Stimulated activated effector memory CD8-positive, alpha-beta T cell treated with anti-CD3 and anti-CD28 coated beads, Interleukin-12 subunit alpha, Interleukin-12 subunit beta, amount 100 ng/mL, for 72 hours (primary cell): ENCODE measurements at regions not wholly inside any gene's neighbourhood (a gene's known extent, or its start where the extent isn't known, plus 50 kb on each side); places are given as distances from the start of the nearest gene placed in this dataset.

Source experiments
- ATAC-seq: fragments of 150-1000 bp; cut with Tn5 transposase; 2 replicates; pipeline ENCODE4 v1.10.0; 2021
- DNase-seq, 2 donors: peaks; one replicate each; pipeline ENCODE4 v3.0.0; 2021 to 2022; ENCODE audit warnings: low spot score in 2 of 2
- H3K27ac Mint-ChIP-seq: one replicate; pipeline ENCODE4 v1.8.0; 2022; ENCODE audit warnings: mild to moderate bottlenecking, mixed read lengths
- H3K36me3 Mint-ChIP-seq: one replicate; pipeline ENCODE4 v1.8.0; 2022; ENCODE audit warnings: mild to moderate bottlenecking, mixed read lengths
- H3K4me1 Mint-ChIP-seq: one replicate; pipeline ENCODE4 v1.8.0; 2022; ENCODE audit warnings: mixed read lengths
- H3K4me3 Mint-ChIP-seq: one replicate; pipeline ENCODE4 v1.8.0; 2022; ENCODE audit warnings: mild to moderate bottlenecking, mixed read lengths
- H3K9me3 Mint-ChIP-seq: one replicate; pipeline ENCODE4 v1.8.0; 2022; ENCODE audit warnings: mixed read lengths

GRCh38 chr10:65342245-65342644 lies 1583.6 kb upstream of the LRRTM3 start:
- no peaks in the 10 kb centered on the region for H3K36me3 Mint-ChIP-seq
- H3K4me1 Mint-ChIP-seq: no peaks in the 10 kb centered on the region
- H3K4me3 Mint-ChIP-seq: no peak overlapping the region
- H3K27ac Mint-ChIP-seq: no peak overlapping the region
- DNase-seq: no peak
- peaks cover 3% of the 10 kb centered on the region for H3K9me3 Mint-ChIP-seq
- ATAC-seq: no peak

- Mint-ChIP-seq H3K27ac (no peak overlapping the region), H3K4me3 (no peak overlapping the region), H3K36me3 (no peaks in the 10 kb centered on the region), H3K9me3 (peaks cover 3% of the 10 kb centered on the region), H3K4me1 (no peaks in the 10 kb centered on the region)
- ATAC-seq: no peak
- DNase-seq: no peak
These were observed 1579.4 kb upstream of the LRRTM3 start for GRCh38 chr10:65346466-65346865.

- Mint-ChIP-seq H3K9me3 (peaks cover 7% of the 10 kb centered on the region), H3K27ac (no peak overlapping the region), H3K4me3 (no peak overlapping the region)
These were observed 1577.2 kb upstream of the LRRTM3 start for GRCh38 chr10:65348637-65349036.

DNA sequence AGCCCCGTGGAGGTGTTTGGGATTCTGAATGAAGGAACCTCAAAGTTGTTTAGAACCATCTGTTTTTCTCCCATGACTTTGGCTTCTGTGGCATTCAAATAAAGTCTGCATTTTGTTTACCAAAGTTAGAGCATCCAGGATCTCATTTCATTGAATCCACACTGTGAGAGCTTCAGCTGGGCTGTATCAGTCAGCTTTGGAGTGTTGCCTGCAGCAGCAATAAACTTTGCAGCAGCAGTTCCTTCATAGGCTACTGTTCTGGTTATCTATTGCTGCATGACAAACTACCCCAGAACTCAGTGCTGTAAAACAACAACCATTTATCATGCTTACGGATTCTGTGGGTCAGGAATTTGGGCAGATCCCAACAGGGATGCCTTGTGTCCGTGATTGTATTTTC lies 1575.2 kb upstream of the LRRTM3 start:
- Mint-ChIP-seq H3K4me1 (no peaks in the 10 kb centered on the region), H3K27ac (no peak overlapping the region), H3K9me3 (peaks cover 7% of the 10 kb centered on the region), H3K36me3 (no peaks in the 10 kb centered on the region), H3K4me3 (no peak overlapping the region)
- ATAC-seq: no peak
- no peak for DNase-seq

More at GRCh38 chr10:65348637-65349036, 1577.2 kb upstream of the LRRTM3 start:
- Mint-ChIP-seq H3K4me1 (no peaks in the 10 kb centered on the region), H3K36me3 (no peaks in the 10 kb centered on the region)
- no peak for ATAC-seq
- DNase-seq: no peak

DNA sequence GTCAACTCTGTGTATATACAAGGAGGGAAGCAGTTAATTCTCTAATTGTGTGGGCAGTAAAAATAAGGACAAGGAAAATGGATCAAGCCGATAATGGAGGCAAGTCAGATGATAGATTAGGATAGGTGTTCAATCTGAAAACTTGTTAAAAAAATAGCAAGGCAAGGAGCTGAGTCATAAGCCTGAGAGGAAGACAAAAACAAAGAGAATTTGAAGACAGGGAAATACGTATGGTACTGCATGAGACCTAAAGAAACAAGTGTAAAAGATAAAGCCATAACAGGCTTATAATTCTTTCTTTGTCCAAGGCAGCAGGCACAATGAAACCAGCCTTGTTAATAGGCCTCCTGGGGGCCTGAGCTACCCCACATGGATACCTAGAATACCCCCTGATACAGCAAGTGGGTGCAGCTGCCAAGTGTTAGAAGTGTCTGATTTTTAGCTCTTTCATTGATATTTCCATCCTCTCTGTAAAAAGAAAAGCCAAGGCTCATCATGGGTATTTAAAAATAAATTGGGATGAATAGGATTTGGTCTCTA lies 1570.6 kb upstream of the LRRTM3 start:
- Mint-ChIP-seq H3K9me3 (peaks cover 19% of the 10 kb centered on the region), H3K4me1 (no peaks in the 10 kb centered on the region), H3K4me3 (no peak overlapping the region), H3K27ac (no peak overlapping the region), H3K36me3 (no peaks in the 10 kb centered on the region)
- DNase-seq (no peak), ATAC-seq (no peak)

- no peak for DNase-seq
- peaks cover 29% of the 10 kb centered on the region for H3K9me3 Mint-ChIP-seq
- no peak for ATAC-seq
- no peak overlapping the region for H3K4me3 Mint-ChIP-seq
- no peaks in the 10 kb centered on the region for H3K36me3 Mint-ChIP-seq
- H3K4me1 Mint-ChIP-seq: no peaks in the 10 kb centered on the region
- H3K27ac Mint-ChIP-seq: no peak overlapping the region
These were observed 1567.3 kb upstream of the LRRTM3 start for GRCh38 chr10:65358565-65358964.

DNA sequence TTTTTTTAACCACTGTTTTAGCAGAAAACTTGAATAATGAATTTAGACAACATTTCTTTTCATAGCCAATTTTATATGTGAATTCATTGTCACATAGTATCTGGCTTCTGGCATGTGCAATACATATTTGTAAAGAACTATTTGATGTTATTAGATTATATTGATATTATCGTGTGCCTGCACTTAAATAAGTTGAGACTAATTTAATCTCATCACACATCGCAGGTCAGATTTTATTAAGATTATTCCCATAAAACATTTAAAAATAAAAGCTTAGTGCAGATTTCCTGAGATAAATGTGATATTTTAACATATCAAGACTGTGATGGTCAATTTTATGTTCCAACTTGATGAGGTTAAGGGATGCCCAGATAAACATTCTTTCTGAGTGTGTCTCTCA lies 1565.3 kb upstream of the LRRTM3 start:
- no peak for DNase-seq
- no peak overlapping the region for H3K4me3 Mint-ChIP-seq
- no peaks in the 10 kb centered on the region for H3K36me3 Mint-ChIP-seq
- H3K4me1 Mint-ChIP-seq: no peaks in the 10 kb centered on the region
- no peak for ATAC-seq
- no peak overlapping the region for H3K27ac Mint-ChIP-seq
- peaks cover 35% of the 10 kb centered on the region for H3K9me3 Mint-ChIP-seq

DNA sequence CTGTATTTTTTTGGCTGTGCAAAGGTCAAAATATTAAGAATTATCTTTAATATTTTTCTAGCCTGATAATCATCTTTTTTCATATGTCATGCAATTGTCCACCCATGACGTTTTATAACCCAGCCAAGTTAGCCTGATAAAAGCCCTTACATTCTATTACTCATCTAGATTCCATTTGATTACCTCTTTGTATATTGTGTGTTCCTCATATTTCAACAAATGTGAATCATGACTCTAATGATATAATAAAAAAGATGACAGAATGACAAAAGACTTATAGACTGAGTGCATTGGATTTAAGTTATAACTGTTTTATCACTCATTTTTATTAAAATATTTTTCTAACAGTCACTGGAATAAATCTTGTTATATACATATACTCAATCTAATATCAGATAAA lies 1560.0 kb upstream of the LRRTM3 start:
- H3K9me3 Mint-ChIP-seq: peaks cover 21% of the 10 kb centered on the region
- no peaks in the 10 kb centered on the region for H3K36me3 Mint-ChIP-seq
- no peak overlapping the region for H3K4me3 Mint-ChIP-seq
- no peak for ATAC-seq
- no peak overlapping the region for H3K27ac Mint-ChIP-seq
- no peaks in the 10 kb centered on the region for H3K4me1 Mint-ChIP-seq
- no peak for DNase-seq

- DNase-seq (no peak), ATAC-seq (no peak)
- H3K9me3 Mint-ChIP-seq: peaks cover 13% of the 10 kb centered on the region
- no peak overlapping the region for H3K4me3 Mint-ChIP-seq
- no peaks in the 10 kb centered on the region for H3K4me1 Mint-ChIP-seq
- H3K36me3 Mint-ChIP-seq: no peaks in the 10 kb centered on the region
- H3K27ac Mint-ChIP-seq: no peak overlapping the region
These were observed 1558.1 kb upstream of the LRRTM3 start for GRCh38 chr10:65367706-65368105.

- H3K4me1 Mint-ChIP-seq: no peaks in the 10 kb centered on the region
- no peak overlapping the region for H3K4me3 Mint-ChIP-seq
- DNase-seq (no peak), ATAC-seq (no peak)
- H3K36me3 Mint-ChIP-seq: no peaks in the 10 kb centered on the region
- no peak overlapping the region for H3K27ac Mint-ChIP-seq
- peaks cover 15% of the 10 kb centered on the region for H3K9me3 Mint-ChIP-seq
These were observed 1550.3 kb upstream of the LRRTM3 start for GRCh38 chr10:65375528-65375927.

DNA sequence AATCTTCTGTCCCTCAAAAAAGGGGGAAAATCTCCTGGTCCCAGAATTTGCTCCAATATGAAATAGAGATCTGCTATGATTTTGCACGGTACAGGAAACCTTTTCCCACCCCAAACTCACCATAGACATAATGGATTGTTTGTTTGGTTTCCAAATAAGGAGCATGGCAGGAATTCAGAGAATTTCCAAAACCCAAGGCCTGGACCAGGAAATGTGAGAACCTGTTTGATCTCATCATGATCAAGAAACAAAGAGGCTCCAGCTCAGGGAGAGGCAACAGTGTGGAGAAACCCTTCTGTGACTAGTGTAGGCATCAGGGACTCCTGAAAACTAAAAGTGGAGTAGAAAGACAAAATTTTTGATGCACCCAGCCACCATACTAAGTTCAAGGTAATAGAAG lies 1548.1 kb upstream of the LRRTM3 start:
- H3K4me1 Mint-ChIP-seq: no peaks in the 10 kb centered on the region
- no peak for ATAC-seq
- DNase-seq: no peak
- H3K9me3 Mint-ChIP-seq: peaks cover 17% of the 10 kb centered on the region
- no peak overlapping the region for H3K27ac Mint-ChIP-seq
- no peaks in the 10 kb centered on the region for H3K36me3 Mint-ChIP-seq
- no peak overlapping the region for H3K4me3 Mint-ChIP-seq

GRCh38 chr10:65394502-65395297 lies 1531.1 kb upstream of the LRRTM3 start:
- Mint-ChIP-seq H3K4me1 (no peaks in the 10 kb centered on the region), H3K9me3 (peaks cover 23% of the 10 kb centered on the region), H3K27ac (no peak overlapping the region), H3K4me3 (no peak overlapping the region), H3K36me3 (no peaks in the 10 kb centered on the region)
- no peak for DNase-seq
- peak; percentile 34 for ATAC-seq

DNA sequence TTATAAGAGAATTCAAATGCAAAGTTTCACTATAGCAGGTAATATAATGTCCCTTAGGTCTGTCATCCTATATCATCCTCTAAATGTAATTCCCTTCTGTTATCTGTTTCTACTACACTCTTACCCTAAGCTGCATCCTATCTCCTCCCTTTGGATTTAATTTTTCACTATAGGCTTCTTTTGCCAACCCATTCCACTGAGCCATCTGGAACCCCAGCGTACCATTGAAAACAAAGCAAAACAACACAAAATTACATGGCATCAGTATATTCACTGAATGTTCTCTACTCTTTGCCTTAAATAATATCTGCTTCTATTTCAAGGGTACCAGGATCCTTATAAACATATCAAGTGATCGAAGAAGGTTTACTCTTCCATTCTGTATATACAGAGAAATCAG lies 1530.2 kb upstream of the LRRTM3 start:
- ATAC-seq (no peak), DNase-seq (no peak)
- Mint-ChIP-seq H3K4me3 (no peak overlapping the region), H3K27ac (no peak overlapping the region), H3K36me3 (no peaks in the 10 kb centered on the region), H3K9me3 (peaks cover 27% of the 10 kb centered on the region), H3K4me1 (no peaks in the 10 kb centered on the region)

DNA sequence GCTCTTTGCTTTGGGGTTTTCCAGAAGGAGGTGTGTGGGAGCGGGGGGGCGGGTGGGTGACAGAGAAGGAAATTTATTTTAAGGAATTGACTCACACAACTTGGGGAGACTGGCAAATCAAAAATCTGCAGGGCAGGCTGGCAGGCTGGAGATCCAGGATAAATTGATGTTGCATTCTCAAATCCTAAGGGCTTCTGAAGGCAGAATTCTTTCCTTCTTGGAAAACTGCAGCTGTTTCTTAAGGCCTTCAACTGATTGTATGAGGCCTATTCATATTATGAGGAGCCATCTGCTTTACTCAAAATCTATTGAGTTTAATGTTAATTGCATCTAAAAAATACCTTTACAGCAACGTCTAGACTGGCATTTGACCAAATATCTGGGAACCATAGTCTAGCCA lies 1528.8 kb upstream of the LRRTM3 start:
- no peaks in the 10 kb centered on the region for H3K4me1 Mint-ChIP-seq
- H3K4me3 Mint-ChIP-seq: no peak overlapping the region
- DNase-seq: no peak
- peaks cover 27% of the 10 kb centered on the region for H3K9me3 Mint-ChIP-seq
- ATAC-seq: no peak
- H3K36me3 Mint-ChIP-seq: no peaks in the 10 kb centered on the region
- H3K27ac Mint-ChIP-seq: no peak overlapping the region

- H3K9me3 Mint-ChIP-seq: peaks cover 18% of the 10 kb centered on the region
- H3K4me1 Mint-ChIP-seq: no peaks in the 10 kb centered on the region
- no peaks in the 10 kb centered on the region for H3K36me3 Mint-ChIP-seq
- no peak overlapping the region for H3K4me3 Mint-ChIP-seq
- H3K27ac Mint-ChIP-seq: no peak overlapping the region
- DNase-seq (no peak), ATAC-seq (no peak)
These were observed 1517.4 kb upstream of the LRRTM3 start for GRCh38 chr10:65408401-65408800.

DNA sequence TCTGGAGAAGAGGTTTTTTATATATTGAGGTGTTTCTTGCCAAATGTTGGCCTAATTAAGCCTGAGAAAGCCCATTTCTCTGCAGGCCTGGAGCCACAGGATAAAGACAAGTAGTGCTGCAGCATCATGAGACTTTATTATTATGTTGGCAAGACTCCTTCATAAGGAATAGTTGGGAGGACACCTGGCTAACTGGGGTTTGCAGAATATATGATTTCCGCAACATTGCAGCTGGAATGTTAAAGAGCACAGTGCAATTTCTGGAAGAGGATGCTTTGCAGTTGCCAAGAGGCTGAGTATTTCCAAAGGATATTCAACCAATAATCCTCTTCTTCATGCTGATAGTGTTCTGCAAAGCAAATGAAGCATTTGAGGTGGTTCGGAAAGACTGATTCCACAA lies 1512.8 kb upstream of the LRRTM3 start:
- Mint-ChIP-seq H3K9me3 (peaks cover 23% of the 10 kb centered on the region), H3K4me1 (no peaks in the 10 kb centered on the region), H3K4me3 (no peak overlapping the region), H3K27ac (no peak overlapping the region), H3K36me3 (no peaks in the 10 kb centered on the region)
- DNase-seq (no peak), ATAC-seq (no peak)
